Vagina (tissue), 2 donors: ENCODE measurements at regions not wholly inside any gene's neighbourhood (a gene's known extent, or its start where the extent isn't known, plus 50 kb on each side); places are given as distances from the start of the nearest gene placed in this dataset.

Source experiments
- DNase-seq, 2 donors: peaks; one replicate each; pipeline ENCODE4 v3.0.0-alpha.2; 2017; ENCODE audit errors: extremely low spot score in 2 of 2
- H3K27ac ChIP-seq: fragments of 200-600 bp; sonication (generic); one replicate; pipeline ENCODE4 v1.5.1; 2019
- H3K27me3 ChIP-seq: fragments of 200-600 bp; sonication (generic); one replicate; pipeline ENCODE4 v1.5.1; 2019
- H3K36me3 ChIP-seq, 2 donors: fragments of 200-600 bp; sonication (generic); one replicate each; pipeline ENCODE4 v1.5.1; 2017 to 2019
- H3K4me1 ChIP-seq: fragments of 200-600 bp; sonication (generic); one replicate; pipeline ENCODE4 v1.5.1; 2019
- H3K4me3 ChIP-seq, 2 donors: fragments of 200-600 bp; sonication (generic); 1 replicate in 1 of 2; 2 replicates in 1 of 2; pipeline ENCODE4 v1.5.1; 2016 to 2019
- H3K9me3 ChIP-seq: fragments of 200-600 bp; sonication (generic); one replicate; pipeline ENCODE4 v1.5.1; 2019
- CTCF ChIP-seq, 3 experiments: fragments of 450-650 bp in 2 of 3; fragments of 200-600 bp in 1 of 3; sonication (generic) in 1 of 3; IDR thresholded peaks; one replicate each; pipeline ENCODE4 v1.5.1; 2017 to 2019; ENCODE audit warnings: antibody characterized with exemption in 3 of 3, mild to moderate bottlenecking in 2 of 3, moderate library complexity in 2 of 3
- POLR2A ChIP-seq, 2 donors: fragments of 450-650 bp; IDR thresholded peaks; one replicate each; pipeline ENCODE4 v1.6.1; 2017; ENCODE audit warnings: antibody characterized with exemption in 2 of 2, mild to moderate bottlenecking in 2 of 2, moderate library complexity in 2 of 2
- POLR2AphosphoS5 ChIP-seq, 2 donors: sonication (generic); formaldehyde crosslinking; IDR thresholded peaks; one replicate each; pipeline ENCODE4 v1.9.0; 2017; ENCODE audit warnings: antibody characterized with exemption in 2 of 2, mild to moderate bottlenecking in 2 of 2, low read depth in 1 of 2; ENCODE audit not compliant: insufficient read depth in 1 of 2
- intact Hi-C: fragments of 100-400 bp; cut with DNase I; formaldehyde crosslinking; loops from one replicate; pipeline ENCODE4 v1.15.1; 2023

GRCh38 chr15:87576486-87577176 is 679.9 kb downstream of the NTRK3 start:
- Histone ChIP-seq H3K27ac (no peak overlapping the region), H3K36me3 (no peaks in the 10 kb centered on the region), H3K27me3 (no peaks in the 10 kb centered on the region), H3K4me1 (no peaks in the 10 kb centered on the region), H3K9me3 (no peaks in the 10 kb centered on the region), H3K4me3 (no peak overlapping the region)
- intact Hi-C loops = no loop called here
- no peak for DNase-seq
- no peak for TF ChIP-seq POLR2A (IDR thresholded peaks at IDR 0.05)
- TF ChIP-seq POLR2AphosphoS5 (IDR thresholded peaks at IDR 0.05; ENCODE audit: insufficient read depth in 1 of 2, low read depth in 1 of 2) = no peak
- TF ChIP-seq CTCF (IDR thresholded peaks at IDR 0.05) = no peak

GRCh38 chr15:87575896-87576473 is 680.6 kb downstream of the NTRK3 start:
- intact Hi-C loops = no loop called here

GRCh38 chr15:87573534-87573933 is 683.0 kb downstream of the NTRK3 start:
- intact Hi-C loops = no loop called here
- DNase-seq = no peak
- no peak for TF ChIP-seq POLR2AphosphoS5 (IDR thresholded peaks at IDR 0.05; ENCODE audit: insufficient read depth in 1 of 2, low read depth in 1 of 2)
- TF ChIP-seq CTCF (IDR thresholded peaks at IDR 0.05) = no peak
- TF ChIP-seq POLR2A (IDR thresholded peaks at IDR 0.05) = no peak
- H3K9me3 ChIP-seq = no peaks in the 10 kb centered on the region
- H3K27ac ChIP-seq = no peak overlapping the region
- no peaks in the 10 kb centered on the region for H3K4me1 ChIP-seq
- H3K27me3 ChIP-seq = no peaks in the 10 kb centered on the region
- H3K36me3 ChIP-seq = no peaks in the 10 kb centered on the region
- no peak overlapping the region for H3K4me3 ChIP-seq

More at GRCh38 chr15:87575896-87576473, 680.6 kb downstream of the NTRK3 start:
- Histone ChIP-seq H3K27ac (no peak overlapping the region), H3K4me3 (no peak overlapping the region), H3K4me1 (no peaks in the 10 kb centered on the region), H3K27me3 (no peaks in the 10 kb centered on the region), H3K36me3 (no peaks in the 10 kb centered on the region), H3K9me3 (no peaks in the 10 kb centered on the region)
- DNase-seq = no peak
- no peak for TF ChIP-seq POLR2AphosphoS5 (IDR thresholded peaks at IDR 0.05; ENCODE audit: insufficient read depth in 1 of 2, low read depth in 1 of 2)
- TF ChIP-seq POLR2A (IDR thresholded peaks at IDR 0.05) = no peak
- no peak for TF ChIP-seq CTCF (IDR thresholded peaks at IDR 0.05)

GRCh38 chr15:87573039-87573438 is 683.5 kb downstream of the NTRK3 start:
- Histone ChIP-seq H3K4me1 (no peaks in the 10 kb centered on the region), H3K27ac (no peak overlapping the region), H3K27me3 (no peaks in the 10 kb centered on the region), H3K4me3 (no peak overlapping the region), H3K36me3 (no peaks in the 10 kb centered on the region), H3K9me3 (no peaks in the 10 kb centered on the region)
- intact Hi-C loops = no loop called here
- TF ChIP-seq POLR2AphosphoS5 (IDR thresholded peaks at IDR 0.05; ENCODE audit: insufficient read depth in 1 of 2, low read depth in 1 of 2) (no peak), POLR2A (IDR thresholded peaks at IDR 0.05) (no peak), CTCF (IDR thresholded peaks at IDR 0.05) (no peak)
- no peak for DNase-seq

GRCh38 chr15:87572381-87572910 is 684.1 kb downstream of the NTRK3 start:
- Histone ChIP-seq H3K4me1 (no peaks in the 10 kb centered on the region), H3K36me3 (no peaks in the 10 kb centered on the region), H3K4me3 (no peak overlapping the region), H3K27me3 (no peaks in the 10 kb centered on the region), H3K27ac (no peak overlapping the region), H3K9me3 (no peaks in the 10 kb centered on the region)
- DNase-seq = no peak
- TF ChIP-seq POLR2AphosphoS5 (IDR thresholded peaks at IDR 0.05; ENCODE audit: insufficient read depth in 1 of 2, low read depth in 1 of 2) = no peak
- TF ChIP-seq CTCF (IDR thresholded peaks at IDR 0.05) = no peak
- TF ChIP-seq POLR2A (IDR thresholded peaks at IDR 0.05) = no peak
- intact Hi-C loops = no loop called here
